ENCODE measurements at regions not wholly inside any gene's neighbourhood (a gene's known extent, or its start where the extent isn't known, plus 50 kb on each side); places are given as distances from the start of the nearest gene placed in this dataset.

- no peak for TF ChIP-seq CTCF (conservative IDR thresholded peaks at IDR 0.05; ENCODE audit: low read length)
- TF ChIP-seq EZH2phosphoT487 (IDR thresholded peaks at IDR 0.05; ENCODE audit: borderline replicate concordance) = no peak
- Histone ChIP-seq H3K27me3 (ENCODE audit: insufficient read depth, low read length, poor library complexity, severe bottlenecking) (no peaks in the 10 kb centered on the region), H3K9me2 (replicated peaks; ENCODE audit: low read depth, low read length) (no peaks in the 10 kb centered on the region), H3F3A (ENCODE audit: low read depth) (no peaks in the 10 kb centered on the region), H3K36me3 (ENCODE audit: insufficient read depth, low read length) (no peaks in the 10 kb centered on the region), H3K4me1 (ENCODE audit: insufficient read depth, low read length, poor library complexity, severe bottlenecking) (no peaks in the 10 kb centered on the region), H3K4me3 (ENCODE audit: low read length, poor library complexity, severe bottlenecking) (no peak overlapping the region), H3K9me3 (ENCODE audit: insufficient read depth, low read depth, low read length) (no peaks in the 10 kb centered on the region), H3K9ac (ENCODE audit: low read depth, low read length, poor library complexity, severe bottlenecking) (no peak overlapping the region), H2AFZ (ENCODE audit: low read length) (no peak overlapping the region), H4K20me1 (ENCODE audit: insufficient read depth, low read length, poor library complexity, severe bottlenecking) (no peaks in the 10 kb centered on the region), H3K79me2 (ENCODE audit: insufficient read depth, low read length) (no peaks in the 10 kb centered on the region), H3K4me2 (ENCODE audit: low read depth, low read length, poor library complexity, severe bottlenecking) (no peak overlapping the region)
These were observed 164.9 kb downstream of the CENPW start for GRCh38 chr6:126504792-126505191.

GRCh38 chr6:126513198-126513597, 173.3 kb downstream of the CENPW start:
- no peaks in the 10 kb centered on the region for H3K9me3 ChIP-seq (ENCODE audit: insufficient read depth, low read depth, low read length)
- TF ChIP-seq EZH2phosphoT487 (IDR thresholded peaks at IDR 0.05; ENCODE audit: borderline replicate concordance) = no peak
- no peak for TF ChIP-seq CTCF (conservative IDR thresholded peaks at IDR 0.05; ENCODE audit: low read length)
- no peaks in the 10 kb centered on the region for H3K36me3 ChIP-seq (ENCODE audit: insufficient read depth, low read length)
- H3K4me3 ChIP-seq (ENCODE audit: low read length, poor library complexity, severe bottlenecking) = no peak overlapping the region
- no peak overlapping the region for H3K4me2 ChIP-seq (ENCODE audit: low read depth, low read length, poor library complexity, severe bottlenecking)
- H4K20me1 ChIP-seq (ENCODE audit: insufficient read depth, low read length, poor library complexity, severe bottlenecking) = no peaks in the 10 kb centered on the region
- no peaks in the 10 kb centered on the region for H3K9me2 ChIP-seq (replicated peaks; ENCODE audit: low read depth, low read length)
- H3F3A ChIP-seq (ENCODE audit: low read depth) = no peaks in the 10 kb centered on the region
- H3K4me1 ChIP-seq (ENCODE audit: insufficient read depth, low read length, poor library complexity, severe bottlenecking) = no peaks in the 10 kb centered on the region
- H3K79me2 ChIP-seq (ENCODE audit: insufficient read depth, low read length) = no peaks in the 10 kb centered on the region
- H3K27me3 ChIP-seq (ENCODE audit: insufficient read depth, low read length, poor library complexity, severe bottlenecking) = no peaks in the 10 kb centered on the region
- H3K9ac ChIP-seq (ENCODE audit: low read depth, low read length, poor library complexity, severe bottlenecking) = no peak overlapping the region
- no peak overlapping the region for H2AFZ ChIP-seq (ENCODE audit: low read length)

- H2AFZ ChIP-seq (ENCODE audit: low read length) = no peak overlapping the region
- H3K4me1 ChIP-seq (ENCODE audit: insufficient read depth, low read length, poor library complexity, severe bottlenecking) = no peaks in the 10 kb centered on the region
- no peaks in the 10 kb centered on the region for H3K9me2 ChIP-seq (replicated peaks; ENCODE audit: low read depth, low read length)
- H3K4me3 ChIP-seq (ENCODE audit: low read length, poor library complexity, severe bottlenecking) = no peak overlapping the region
- no peak overlapping the region for H3K9ac ChIP-seq (ENCODE audit: low read depth, low read length, poor library complexity, severe bottlenecking)
- H3K27me3 ChIP-seq (ENCODE audit: insufficient read depth, low read length, poor library complexity, severe bottlenecking) = no peaks in the 10 kb centered on the region
- H4K20me1 ChIP-seq (ENCODE audit: insufficient read depth, low read length, poor library complexity, severe bottlenecking) = no peaks in the 10 kb centered on the region
- H3F3A ChIP-seq (ENCODE audit: low read depth) = no peaks in the 10 kb centered on the region
- H3K9me3 ChIP-seq (ENCODE audit: insufficient read depth, low read depth, low read length) = no peaks in the 10 kb centered on the region
- H3K4me2 ChIP-seq (ENCODE audit: low read depth, low read length, poor library complexity, severe bottlenecking) = no peak overlapping the region
- TF ChIP-seq CTCF (conservative IDR thresholded peaks at IDR 0.05; ENCODE audit: low read length) = no peak
- TF ChIP-seq EZH2phosphoT487 (IDR thresholded peaks at IDR 0.05; ENCODE audit: borderline replicate concordance) = no peak
- H3K36me3 ChIP-seq (ENCODE audit: insufficient read depth, low read length) = no peaks in the 10 kb centered on the region
- no peaks in the 10 kb centered on the region for H3K79me2 ChIP-seq (ENCODE audit: insufficient read depth, low read length)
These were observed 176.5 kb downstream of the CENPW start for GRCh38 chr6:126516411-126516810.
